Esophagus muscularis mucosa (tissue), 3 donors: ENCODE measurements at regions not wholly inside any gene's neighbourhood (a gene's known extent, or its start where the extent isn't known, plus 50 kb on each side); places are given as distances from the start of the nearest gene placed in this dataset.

Experiments used
- CTCF ChIP-seq, 3 experiments: fragments of 200-600 bp in 2 of 3; fragments of 450-650 bp in 1 of 3; sonication (generic) in 2 of 3; IDR thresholded peaks; one replicate each; pipeline ENCODE4 v1.5.1; 2017 to 2019; ENCODE audit warnings: antibody characterized with exemption in 3 of 3, mild to moderate bottlenecking in 2 of 3, moderate library complexity in 1 of 3
- POLR2AphosphoS5 ChIP-seq, 2 donors: sonication (generic); formaldehyde crosslinking; IDR thresholded peaks; one replicate each; pipeline ENCODE4 v1.6.1; 2017; ENCODE audit warnings: antibody characterized with exemption in 2 of 2

- TF ChIP-seq CTCF (IDR thresholded peaks at IDR 0.05) (no peak), POLR2AphosphoS5 (IDR thresholded peaks at IDR 0.05) (no peak)
Observed at GRCh38 chr9:116074658-116075057, 78.9 kb upstream of the PAPPA start.
